ENCODE measurements at regions not wholly inside any gene's neighbourhood (a gene's known extent, or its start where the extent isn't known, plus 50 kb on each side); places are given as distances from the start of the nearest gene placed in this dataset.

- TF ChIP-seq POLR2A (IDR thresholded peaks at IDR 0.05; ENCODE audit: low read length) = no peak
- no peak for TF ChIP-seq GATA1 (IDR thresholded peaks at IDR 0.05; ENCODE audit: low read depth, low read length)
These were observed 538.7 kb upstream of the PCDH7 start for GRCh38 chr4:30181512-30181911.
